WTC11 (cell line): ENCODE measurements at regions not wholly inside any gene's neighbourhood (a gene's known extent, or its start where the extent isn't known, plus 50 kb on each side); places are given as distances from the start of the nearest gene placed in this dataset.

ENCODE experiments used
- ATAC-seq: fragments of 200-7000 bp; cut with Tn5 transposase; 2 replicates; pipeline ENCODE4 v1.10.0; 2021; ENCODE audit warnings: mild to moderate bottlenecking, moderate library complexity
- CTCF ChIA-PET: fragments of 300-600 bp; sonication (Branson Sonifier 250); formaldehyde crosslinking; loops from one replicate; lab custom pipeline; 2021; ENCODE audit warnings: antibody characterized with exemption; lab: Charles Lee
- POLR2A ChIA-PET: fragments of 350-600 bp; sonication (Branson Sonifier 250); formaldehyde crosslinking; loops from one replicate; lab custom pipeline; 2021; ENCODE audit warnings: antibody characterized with exemption; lab: Charles Lee
- DNase-seq: peaks from one replicate; pipeline ENCODE4 v3.0.0; 2021; ENCODE audit warnings: low spot score
- H3K27ac Mint-ChIP-seq: 2 replicates; pipeline ENCODE4 v1.8.0; 2021; ENCODE audit warnings: mixed read lengths
- H3K27me3 Mint-ChIP-seq: 2 replicates; pipeline ENCODE4 v1.8.0; 2021; ENCODE audit warnings: low read depth, mild to moderate bottlenecking, moderate library complexity, mixed read lengths
- H3K36me3 Mint-ChIP-seq: 2 replicates; pipeline ENCODE4 v1.8.0; 2021; ENCODE audit warnings: mixed read lengths
- H3K4me1 Mint-ChIP-seq: 2 replicates; pipeline ENCODE4 v1.8.0; 2022; ENCODE audit warnings: mixed read lengths
- H3K4me3 Mint-ChIP-seq: 2 replicates; pipeline ENCODE4 v1.8.0; 2021; ENCODE audit warnings: mild to moderate bottlenecking, moderate library complexity, mixed read lengths
- H3K9me3 Mint-ChIP-seq: 2 replicates; pipeline ENCODE4 v1.8.0; 2021; ENCODE audit warnings: mixed read lengths
- ARID4B ChIP-seq: sonication (generic); formaldehyde crosslinking; IDR thresholded peaks from 2 replicates; pipeline ENCODE4 v1.8.0; 2023; ENCODE audit warnings: missing genetic modification reagents, mild to moderate bottlenecking, borderline replicate concordance
- ATF1 ChIP-seq: sonication (generic); formaldehyde crosslinking; IDR thresholded peaks from 2 replicates; pipeline ENCODE4 v1.8.1; 2023; ENCODE audit warnings: mild to moderate bottlenecking, moderate library complexity, missing genetic modification reagents
- E2F5 ChIP-seq: sonication (generic); formaldehyde crosslinking; IDR thresholded peaks from 2 replicates; pipeline ENCODE4 v1.8.1; 2022; ENCODE audit warnings: mild to moderate bottlenecking, moderate library complexity, missing genetic modification reagents
- EMX1 ChIP-seq: fragments of 250-450 bp; sonication (Bioruptor Pico); IDR thresholded peaks from 2 replicates; pipeline ENCODE4 v1.8.0; 2021; ENCODE audit warnings: mild to moderate bottlenecking
- FOXJ3 ChIP-seq: sonication (generic); formaldehyde crosslinking; IDR thresholded peaks from 2 replicates; pipeline ENCODE4 v1.9.0; 2021; ENCODE audit warnings: missing genetic modification reagents, mild to moderate bottlenecking, borderline replicate concordance
- FOXK1 ChIP-seq: sonication (generic); formaldehyde crosslinking; IDR thresholded peaks from 2 replicates; pipeline ENCODE4 v1.8.0; 2022; ENCODE audit warnings: mild to moderate bottlenecking, moderate library complexity, missing genetic modification reagents
- FOXP1 ChIP-seq: sonication (generic); formaldehyde crosslinking; IDR thresholded peaks from 2 replicates; pipeline ENCODE4 v1.8.0; 2022; ENCODE audit warnings: missing genetic modification reagents, mild to moderate bottlenecking, moderate library complexity, borderline replicate concordance
- GTF2I ChIP-seq: fragments of 250-450 bp; sonication (Bioruptor Pico); conservative IDR thresholded peaks from 2 replicates; pipeline ENCODE4 v1.4.0; 2021; ENCODE audit warnings: mild to moderate bottlenecking
- IRF2 ChIP-seq: sonication (generic); formaldehyde crosslinking; IDR thresholded peaks from 2 replicates; pipeline ENCODE4 v1.8.0; 2022; ENCODE audit warnings: low read depth, missing genetic modification reagents, borderline replicate concordance
- JAZF1 ChIP-seq: fragments of 250-450 bp; sonication (Bioruptor Pico); IDR thresholded peaks from 2 replicates; pipeline ENCODE4 v1.9.0; 2021; ENCODE audit warnings: moderate library complexity, mild to moderate bottlenecking, inconsistent platforms
- MLX ChIP-seq: sonication (generic); formaldehyde crosslinking; IDR thresholded peaks from 2 replicates; pipeline ENCODE4 v1.8.1; 2023; ENCODE audit warnings: mild to moderate bottlenecking, missing genetic modification reagents, moderate library complexity
- MXD4 ChIP-seq: fragments of 250-450 bp; sonication (Bioruptor Pico); IDR thresholded peaks from 2 replicates; pipeline ENCODE4 v1.8.0; 2021; ENCODE audit warnings: mild to moderate bottlenecking, moderate library complexity, borderline replicate concordance
- NFATC4 ChIP-seq: fragments of 250-450 bp; sonication (Bioruptor Pico); IDR thresholded peaks from 2 replicates; pipeline ENCODE4 v1.9.0; 2021; ENCODE audit warnings: mild to moderate bottlenecking
- NFYB ChIP-seq: sonication (generic); formaldehyde crosslinking; conservative IDR thresholded peaks from 2 replicates; pipeline ENCODE4 v1.8.0; 2022; ENCODE audit warnings: low read depth, missing genetic modification reagents
- NR1H2 ChIP-seq: sonication (generic); formaldehyde crosslinking; IDR thresholded peaks from 2 replicates; pipeline ENCODE4 v1.9.0; 2021; ENCODE audit warnings: mild to moderate bottlenecking, moderate library complexity, missing genetic modification reagents
- NR2C2 ChIP-seq: sonication (generic); formaldehyde crosslinking; IDR thresholded peaks from 2 replicates; pipeline ENCODE4 v1.8.0; 2022; ENCODE audit warnings: mild to moderate bottlenecking, missing genetic modification reagents
- SMAD4 ChIP-seq: sonication (generic); formaldehyde crosslinking; IDR thresholded peaks from 2 replicates; pipeline ENCODE4 v1.8.0; 2022; ENCODE audit warnings: mild to moderate bottlenecking, missing genetic modification reagents
- STAT6 ChIP-seq: sonication (generic); formaldehyde crosslinking; conservative IDR thresholded peaks from 2 replicates; pipeline ENCODE4 v1.8.1; 2023; ENCODE audit warnings: mild to moderate bottlenecking, low read depth, missing genetic modification reagents, moderate library complexity
- USF2 ChIP-seq: sonication (generic); formaldehyde crosslinking; IDR thresholded peaks from 2 replicates; pipeline ENCODE4 v1.8.1; 2023; ENCODE audit warnings: mild to moderate bottlenecking, missing genetic modification reagents, moderate library complexity
- ZNF138 ChIP-seq: sonication (generic); formaldehyde crosslinking; conservative IDR thresholded peaks from 2 replicates; pipeline ENCODE4 v1.8.1; 2022; ENCODE audit warnings: mild to moderate bottlenecking, moderate library complexity, missing genetic modification reagents
- ZNF425 ChIP-seq: fragments of 250-450 bp; sonication (Bioruptor Pico); conservative IDR thresholded peaks from 2 replicates; pipeline ENCODE4 v1.9.0; 2021; ENCODE audit warnings: mild to moderate bottlenecking
- ZNF671 ChIP-seq: fragments of 250-450 bp; sonication (Bioruptor Pico); IDR thresholded peaks from 2 replicates; pipeline ENCODE4 v1.8.0; 2021; ENCODE audit warnings: mild to moderate bottlenecking
- TF ChIP-seq, protein P1 (sequence below): sonication (generic); formaldehyde crosslinking; IDR thresholded peaks from 2 replicates; pipeline ENCODE4 v1.8.0; 2022; ENCODE audit warnings: mild to moderate bottlenecking, missing genetic modification reagents

- Mint-ChIP-seq H3K9me3 (no peaks in the 10 kb centered on the region), H3K27me3 (no peaks in the 10 kb centered on the region), H3K4me1 (peaks cover 17% of the 10 kb centered on the region), H3K4me3 (no peak overlapping the region), H3K27ac (no peak overlapping the region), H3K36me3 (no peaks in the 10 kb centered on the region)
- no peak for DNase-seq
- CTCF ChIA-PET: interaction anchor here (1.1 to 1.7 kb wide), 2 partner anchors 8 to 47 kb away, joined by 3 to 6 read pairs; no protein-coding TSS in a partner anchor
- no peak for ATAC-seq
- no peak for TF ChIP-seq NFATC4 (CRISPR knock-in tag)
- TF ChIP-seq NR1H2 (CRISPR knock-in tag): no peak
- no peak for TF ChIP-seq ZNF671
- no peak for TF ChIP-seq FOXK1
- no peak for TF ChIP-seq FOXJ3 (CRISPR knock-in tag)
- no peak for TF ChIP-seq ARID4B (CRISPR knock-in tag)
- no peak for TF ChIP-seq NFYB (CRISPR knock-in tag)
- no peak for TF ChIP-seq FOXP1 (CRISPR knock-in tag)
- no peak for TF ChIP-seq ATF1 (CRISPR knock-in tag)
- TF ChIP-seq ZNF138: no peak
- no peak for TF ChIP-seq JAZF1 (CRISPR knock-in tag)
- no peak for TF ChIP-seq MXD4 (CRISPR knock-in tag)
- no peak for TF ChIP-seq E2F5 (CRISPR knock-in tag)
- TF ChIP-seq USF2: no peak
- no peak for TF ChIP-seq STAT6 (CRISPR knock-in tag)
- POLR2A ChIA-PET: no interaction called here
These were observed 604.4 kb downstream of the BUD13 start for GRCh38 chr11:116168459-116168787.

- DNase-seq (no peak), ATAC-seq (no peak; the same call in 1 of the 2 replicates)
- Mint-ChIP-seq H3K36me3 (no peaks in the 10 kb centered on the region), H3K27ac (no peak overlapping the region), H3K4me3 (no peak overlapping the region), H3K9me3 (no peaks in the 10 kb centered on the region), H3K27me3 (no peaks in the 10 kb centered on the region), H3K4me1 (peaks cover 18% of the 10 kb centered on the region)
- CTCF ChIA-PET: interaction anchor here (1.1 to 1.7 kb wide), 3 partner anchors 9 to 178 kb away, joined by 3 to 6 read pairs (median 3); no protein-coding TSS in a partner anchor
- POLR2A ChIA-PET: no interaction called here
- TF ChIP-seq IRF2 (CRISPR knock-in tag) (no peak), MLX (CRISPR knock-in tag) (no peak), NR2C2 (CRISPR knock-in tag) (no peak), SMAD4 (CRISPR knock-in tag) (no peak), EMX1 (CRISPR knock-in tag) (no peak), ZNF425 (CRISPR knock-in tag) (no peak), NR1H2 (CRISPR knock-in tag) (no peak), GTF2I (CRISPR knock-in tag) (no peak)
- TF ChIP-seq, protein P1, sequence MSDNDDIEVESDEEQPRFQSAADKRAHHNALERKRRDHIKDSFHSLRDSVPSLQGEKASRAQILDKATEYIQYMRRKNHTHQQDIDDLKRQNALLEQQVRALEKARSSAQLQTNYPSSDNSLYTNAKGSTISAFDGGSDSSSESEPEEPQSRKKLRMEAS (CRISPR knock-in tag): no peak
These were observed 604.9 kb downstream of the BUD13 start for GRCh38 chr11:116167706-116168458.
